Keratinocyte (primary cell): ENCODE measurements at regions not wholly inside any gene's neighbourhood (a gene's known extent, or its start where the extent isn't known, plus 50 kb on each side); places are given as distances from the start of the nearest gene placed in this dataset.

Experiments used
- DNase-seq: peaks from one replicate; pipeline ENCODE4 v3.0.0-alpha.2; 2011; ENCODE audit warnings: low read depth, missing footprints, low spot score
- FAIRE-seq: peaks from 2 replicates; lab custom pipeline; 2011; peaks lifted over from hg19 to GRCh38; lab: Jason Lieb, UNC
- H2AFZ ChIP-seq: 2 replicates; pipeline ENCODE4 v1.6.0; 2012; ENCODE audit warnings: low read length, control low read depth, inconsistent platforms; ENCODE audit not compliant: control insufficient read depth
- H3K27ac ChIP-seq: 2 replicates; pipeline ENCODE4 v1.5.1; 2011; ENCODE audit warnings: low read length; ENCODE audit not compliant: control insufficient read depth, insufficient read depth
- H3K27me3 ChIP-seq: 3 replicates; pipeline ENCODE4 v1.6.0; 2011; ENCODE audit warnings: low read length; ENCODE audit not compliant: control insufficient read depth, insufficient read depth; ENCODE audit errors: extremely low read depth
- H3K36me3 ChIP-seq, 2 experiments: 2 replicates in 1 of 2; 3 replicates in 1 of 2; pipeline ENCODE4 v1.5.1; 2011; ENCODE audit warnings: low read length in 2 of 2, mild to moderate bottlenecking in 1 of 2; ENCODE audit not compliant: control insufficient read depth in 2 of 2, insufficient read depth in 2 of 2; ENCODE audit errors: extremely low read depth in 1 of 2
- H3K4me1 ChIP-seq: 3 replicates; pipeline ENCODE4 v1.5.1; 2011; ENCODE audit warnings: low read length; ENCODE audit not compliant: control insufficient read depth, insufficient read depth; ENCODE audit errors: extremely low read depth
- H3K4me2 ChIP-seq: 3 replicates; pipeline ENCODE4 v1.6.0; 2011; ENCODE audit warnings: low read depth, low read length; ENCODE audit not compliant: control insufficient read depth, insufficient read depth; ENCODE audit errors: extremely low read depth
- H3K4me3 ChIP-seq, 3 experiments: fragments of 200-600 bp in 1 of 3; sonication (generic) in 1 of 3; 2 replicates in 2 of 3; 3 replicates in 1 of 3; pipeline ENCODE4 v1.5.1; 2011 to 2016; ENCODE audit warnings: low read length in 3 of 3, mild to moderate bottlenecking in 3 of 3, control low read depth in 2 of 3, inconsistent platforms in 1 of 3, low read depth in 1 of 3, mixed read lengths in 1 of 3, mixed run types in 1 of 3, moderate library complexity in 1 of 3; ENCODE audit not compliant: control insufficient read depth in 2 of 3, insufficient read depth in 2 of 3; ENCODE audit errors: extremely low read depth in 1 of 3
- H3K79me2 ChIP-seq: 2 replicates; pipeline ENCODE4 v1.6.0; 2012; ENCODE audit warnings: low read length; ENCODE audit not compliant: control insufficient read depth, insufficient read depth
- H3K9ac ChIP-seq: 3 replicates; pipeline ENCODE4 v1.6.0; 2011; ENCODE audit warnings: low read length; ENCODE audit not compliant: control insufficient read depth, insufficient read depth; ENCODE audit errors: extremely low read depth
- H3K9me1 ChIP-seq: 3 replicates; pipeline ENCODE4 v1.6.0; 2011; ENCODE audit warnings: low read length; ENCODE audit not compliant: control insufficient read depth, insufficient read depth; ENCODE audit errors: extremely low read depth
- H3K9me3 ChIP-seq: 2 replicates; pipeline ENCODE4 v1.5.1; 2012; ENCODE audit warnings: low read depth, low read length; ENCODE audit not compliant: control insufficient read depth
- H4K20me1 ChIP-seq: 3 replicates; pipeline ENCODE4 v1.6.0; 2011; ENCODE audit warnings: low read length; ENCODE audit not compliant: control insufficient read depth, insufficient read depth; ENCODE audit errors: extremely low read depth
- EZH2 ChIP-seq: IDR thresholded peaks from one replicate; pipeline ENCODE4 v1.6.1; 2012; ENCODE audit warnings: inconsistent platforms, mild to moderate bottlenecking, low read length, moderate library complexity
- dilution Hi-C: fragments of 300-500 bp; cut with MboI; formaldehyde crosslinking; loops from one replicate; pipeline ENCODE4 v1.7.0; 2020; ENCODE audit warnings: low sequenced_read_pairs; ENCODE audit not compliant: extremely low pct_ligation_motif_present
- TF ChIP-seq, protein P1 (sequence below), 3 experiments: IDR thresholded peaks in 1 of 3; conservative IDR thresholded peaks in 1 of 3; optimal IDR thresholded peaks in 1 of 3; 2 replicates in 2 of 3; 3 replicates in 1 of 3; pipeline versions ENCODE3 to v1.5.1; 2011; ENCODE audit warnings: low read length in 3 of 3, mild to moderate bottlenecking in 3 of 3, moderate library complexity in 2 of 3, control low read depth in 1 of 3, inconsistent platforms in 1 of 3; ENCODE audit not compliant: insufficient read depth in 2 of 3; ENCODE audit errors: extremely low read depth in 1 of 3

DNA sequence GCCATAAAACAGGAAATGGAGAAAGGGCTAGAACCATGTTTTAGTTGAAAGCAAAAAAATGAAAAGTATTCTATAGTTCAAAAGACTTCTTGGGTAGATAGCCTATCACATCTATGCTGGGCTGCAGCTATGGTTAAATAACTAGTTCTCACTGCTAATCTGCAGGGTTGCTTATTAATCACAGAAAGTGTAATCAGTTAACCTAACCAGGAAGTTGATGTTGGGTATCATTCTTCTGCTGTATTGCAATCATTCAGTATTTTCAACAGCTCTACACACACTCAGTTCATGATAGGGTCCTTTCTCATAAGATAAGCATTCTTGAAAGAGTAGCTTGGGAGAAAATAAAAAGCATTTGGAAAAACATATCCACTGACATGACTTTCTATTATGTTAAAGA is 135.2 kb upstream of the TCF21 start:
- no peaks in the 10 kb centered on the region for H3K9me1 ChIP-seq
- no peaks in the 10 kb centered on the region for H3K79me2 ChIP-seq
- DNase-seq (no peak), FAIRE-seq (no peak)
- no peak overlapping the region for H2AFZ ChIP-seq
- no peak for TF ChIP-seq EZH2
- dilution Hi-C loops = no loop called here
- H3K36me3 ChIP-seq = no peaks in the 10 kb centered on the region
- no peak overlapping the region for H3K27ac ChIP-seq
- no peaks in the 10 kb centered on the region for H4K20me1 ChIP-seq
- H3K4me1 ChIP-seq = no peaks in the 10 kb centered on the region
- H3K9me3 ChIP-seq = no peaks in the 10 kb centered on the region
- H3K27me3 ChIP-seq = no peaks in the 10 kb centered on the region
- no peak overlapping the region for H3K9ac ChIP-seq
- H3K4me3 ChIP-seq = no peak overlapping the region
- H3K4me2 ChIP-seq = no peak overlapping the region

DNA sequence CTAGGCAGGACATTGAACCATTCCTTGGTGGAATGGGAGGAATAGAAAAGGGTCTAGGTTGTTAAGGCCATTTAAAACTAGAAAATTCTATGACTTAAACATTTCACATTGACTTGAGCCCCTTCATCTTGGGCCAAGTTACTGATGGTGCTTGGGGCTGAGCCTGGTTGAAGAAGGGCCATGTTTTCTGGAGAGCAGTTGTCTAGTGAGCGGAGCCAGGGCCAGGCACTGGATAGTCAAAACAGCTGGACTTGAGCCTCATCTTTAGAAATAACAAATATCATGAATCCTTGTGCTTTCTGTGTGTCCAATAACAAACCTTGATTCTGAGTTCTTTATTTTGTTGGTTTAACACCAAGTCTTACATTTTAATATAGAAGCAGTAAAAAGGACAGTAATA is 134.6 kb upstream of the TCF21 start:
- Histone ChIP-seq H3K9me3 (no peaks in the 10 kb centered on the region), H3K9ac (no peak overlapping the region), H3K9me1 (no peaks in the 10 kb centered on the region), H3K4me1 (no peaks in the 10 kb centered on the region), H3K4me2 (no peak overlapping the region), H2AFZ (no peak overlapping the region), H3K27ac (no peak overlapping the region), H3K79me2 (no peaks in the 10 kb centered on the region), H4K20me1 (no peaks in the 10 kb centered on the region), H3K27me3 (no peaks in the 10 kb centered on the region), H3K36me3 (no peaks in the 10 kb centered on the region), H3K4me3 (no peak overlapping the region)
- DNase-seq = no peak
- dilution Hi-C loops = no loop called here
- TF ChIP-seq, protein P1, sequence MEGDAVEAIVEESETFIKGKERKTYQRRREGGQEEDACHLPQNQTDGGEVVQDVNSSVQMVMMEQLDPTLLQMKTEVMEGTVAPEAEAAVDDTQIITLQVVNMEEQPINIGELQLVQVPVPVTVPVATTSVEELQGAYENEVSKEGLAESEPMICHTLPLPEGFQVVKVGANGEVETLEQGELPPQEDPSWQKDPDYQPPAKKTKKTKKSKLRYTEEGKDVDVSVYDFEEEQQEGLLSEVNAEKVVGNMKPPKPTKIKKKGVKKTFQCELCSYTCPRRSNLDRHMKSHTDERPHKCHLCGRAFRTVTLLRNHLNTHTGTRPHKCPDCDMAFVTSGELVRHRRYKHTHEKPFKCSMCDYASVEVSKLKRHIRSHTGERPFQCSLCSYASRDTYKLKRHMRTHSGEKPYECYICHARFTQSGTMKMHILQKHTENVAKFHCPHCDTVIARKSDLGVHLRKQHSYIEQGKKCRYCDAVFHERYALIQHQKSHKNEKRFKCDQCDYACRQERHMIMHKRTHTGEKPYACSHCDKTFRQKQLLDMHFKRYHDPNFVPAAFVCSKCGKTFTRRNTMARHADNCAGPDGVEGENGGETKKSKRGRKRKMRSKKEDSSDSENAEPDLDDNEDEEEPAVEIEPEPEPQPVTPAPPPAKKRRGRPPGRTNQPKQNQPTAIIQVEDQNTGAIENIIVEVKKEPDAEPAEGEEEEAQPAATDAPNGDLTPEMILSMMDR (optimal IDR thresholded peaks at IDR 0.05 in 1 of 3, IDR thresholded peaks at IDR 0.05 in 1 of 3, conservative IDR thresholded peaks at IDR 0.05 in 1 of 3; ENCODE audit: extremely low read depth in 1 of 3, insufficient read depth in 2 of 3, low read length in 3 of 3) = no peak
- no peak for TF ChIP-seq EZH2
- FAIRE-seq = no peak

DNA sequence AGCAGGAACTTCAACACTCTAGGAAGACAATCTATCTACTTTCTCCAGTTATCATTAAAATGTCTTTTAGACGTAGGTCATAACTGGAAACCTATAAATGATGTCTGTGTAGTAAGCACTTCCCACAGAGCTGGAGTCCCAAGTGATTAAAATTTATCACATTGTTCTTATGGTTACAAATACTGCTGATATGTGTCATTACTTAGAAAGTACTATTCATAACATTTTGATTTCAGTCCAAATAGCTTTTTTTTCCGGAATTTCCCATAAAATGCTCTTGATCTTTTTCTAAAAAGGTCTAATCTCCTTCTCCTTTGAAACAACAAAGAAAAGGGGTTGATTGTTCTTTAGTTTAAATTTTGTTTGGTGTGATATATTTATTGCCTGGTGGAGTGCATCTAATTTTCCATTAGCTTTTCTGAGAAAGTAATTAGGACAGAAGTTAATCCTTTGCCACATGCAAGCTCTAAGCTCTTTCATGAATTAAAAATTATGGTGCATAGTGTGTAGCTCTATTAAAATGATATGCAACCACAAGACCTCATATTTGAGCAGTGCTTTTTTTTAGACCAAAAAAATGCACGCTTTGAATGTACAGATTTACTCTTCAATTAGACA is 132.7 kb upstream of the TCF21 start:
- H3K27me3 ChIP-seq = no peaks in the 10 kb centered on the region
- H3K4me1 ChIP-seq = no peaks in the 10 kb centered on the region
- no peaks in the 10 kb centered on the region for H4K20me1 ChIP-seq
- no peaks in the 10 kb centered on the region for H3K9me1 ChIP-seq
- no peak overlapping the region for H3K4me3 ChIP-seq
- H2AFZ ChIP-seq = no peak overlapping the region
- FAIRE-seq (no peak), DNase-seq (no peak)
- H3K36me3 ChIP-seq = no peaks in the 10 kb centered on the region
- no peak overlapping the region for H3K27ac ChIP-seq
- no peaks in the 10 kb centered on the region for H3K79me2 ChIP-seq
- dilution Hi-C loops = no loop called here
- H3K9me3 ChIP-seq = no peaks in the 10 kb centered on the region
- TF ChIP-seq EZH2 = no peak
- TF ChIP-seq, protein P1 (optimal IDR thresholded peaks at IDR 0.05 in 1 of 3, IDR thresholded peaks at IDR 0.05 in 1 of 3, conservative IDR thresholded peaks at IDR 0.05 in 1 of 3; ENCODE audit: extremely low read depth in 1 of 3, insufficient read depth in 2 of 3, low read length in 3 of 3) = no peak
- H3K4me2 ChIP-seq = no peak overlapping the region
- H3K9ac ChIP-seq = no peak overlapping the region
